Activated CD4-positive, CD25-positive, alpha-beta regulatory T cell (primary cell): ENCODE measurements at regions not wholly inside any gene's neighbourhood (a gene's known extent, or its start where the extent isn't known, plus 50 kb on each side); places are given as distances from the start of the nearest gene placed in this dataset.
"Not testable (repeated sequence)": the region's sequence is repeated elsewhere in the genome, so short reads cannot be mapped to it uniquely, and the experiment has no call there.

Experiments used
- DNase-seq, 4 experiments: peaks; one replicate each; lab custom pipeline; 2025; lab: John Stamatoyannopoulos, UW

DNA sequence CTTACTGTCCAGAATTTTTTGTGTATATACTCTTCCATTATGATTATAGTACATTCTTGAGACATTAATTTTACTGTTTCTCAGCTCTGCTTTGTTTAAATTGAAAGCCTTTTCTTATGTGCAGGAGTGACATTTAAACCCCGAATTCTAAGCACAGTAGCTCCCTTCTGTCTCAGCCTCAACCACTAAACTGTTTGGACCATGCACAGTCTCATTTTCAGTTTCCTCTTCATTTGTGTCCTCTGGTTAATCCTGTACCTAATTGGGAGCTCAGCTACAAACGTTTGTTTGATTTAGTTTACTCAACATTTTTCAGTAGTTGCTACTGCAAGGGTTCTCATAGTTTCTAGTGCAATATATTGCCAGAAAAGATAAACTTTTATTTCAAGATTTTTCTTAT, 206.3 kb downstream of the SLITRK5 start:
- no peak for DNase-seq

DNA sequence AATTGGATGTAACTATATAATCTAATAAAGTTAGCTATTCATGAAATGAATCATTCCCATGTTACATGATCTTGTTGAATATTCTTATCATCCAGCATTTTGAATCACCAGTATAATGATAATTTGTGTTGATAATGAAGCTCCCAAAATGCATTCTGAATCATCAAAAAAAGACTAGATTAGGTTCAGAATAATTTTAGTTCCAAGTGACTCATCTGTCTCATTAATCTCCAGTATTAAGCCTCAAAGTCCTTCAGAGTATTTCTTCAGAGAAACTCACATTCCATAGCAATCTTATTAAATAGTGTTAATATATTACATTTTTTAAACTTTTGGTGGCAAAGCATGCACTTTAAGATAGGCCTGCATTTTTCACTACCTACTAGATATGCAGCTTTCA, 207.5 kb downstream of the SLITRK5 start:
- no peak for DNase-seq

DNA sequence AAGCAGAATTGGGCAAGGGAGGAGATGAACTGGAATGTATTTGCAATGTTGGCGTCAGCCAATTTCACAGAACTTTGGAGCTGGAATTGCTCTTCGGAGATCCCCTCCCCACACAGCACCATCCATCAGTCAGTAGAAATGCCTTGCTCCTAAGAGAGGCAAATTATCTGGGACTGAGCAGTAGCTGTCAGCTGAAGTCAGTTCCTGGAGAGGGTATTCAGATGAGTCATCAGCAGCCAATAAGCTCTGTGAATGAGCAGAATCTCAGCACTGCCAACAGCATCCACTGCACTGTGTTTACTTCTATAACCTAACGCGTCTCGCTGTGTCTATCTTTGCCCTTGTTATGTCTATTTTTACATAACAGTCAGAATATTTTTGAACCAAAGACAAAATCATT, 213.7 kb downstream of the SLITRK5 start:
- DNase-seq: no peak

DNA sequence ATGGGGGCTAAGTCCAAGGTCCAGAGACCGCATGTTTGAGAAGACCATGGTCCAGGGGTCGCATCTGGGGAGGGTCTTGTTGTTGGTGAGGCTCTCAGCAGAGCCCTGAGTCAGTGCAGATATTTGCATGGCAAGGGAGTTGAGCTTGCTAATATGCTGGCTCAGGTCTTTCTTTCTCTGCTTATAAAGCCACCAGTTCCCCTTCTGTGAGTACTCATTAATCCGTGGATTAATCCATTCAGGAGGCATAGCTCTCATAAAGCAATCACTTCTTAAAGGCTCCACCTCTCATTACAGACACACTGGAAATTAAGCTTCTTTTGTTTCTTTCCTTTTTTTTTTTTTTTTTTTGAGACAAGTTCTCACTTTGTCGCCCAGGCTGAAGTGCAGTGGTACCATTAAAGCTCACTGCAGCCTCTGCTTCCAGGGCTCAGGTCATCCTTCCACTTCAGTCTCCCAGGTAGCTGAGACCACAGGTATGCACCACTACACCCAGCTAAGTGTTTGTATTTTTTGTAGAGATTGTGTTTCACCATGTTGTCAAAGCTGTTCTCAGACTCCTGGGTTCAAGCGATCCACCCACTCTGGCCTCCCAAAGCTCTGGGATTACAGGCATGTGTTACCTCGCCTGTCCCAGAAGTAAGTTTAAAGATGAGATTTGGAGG, 216.4 kb downstream of the SLITRK5 start:
- no peak for DNase-seq

DNA sequence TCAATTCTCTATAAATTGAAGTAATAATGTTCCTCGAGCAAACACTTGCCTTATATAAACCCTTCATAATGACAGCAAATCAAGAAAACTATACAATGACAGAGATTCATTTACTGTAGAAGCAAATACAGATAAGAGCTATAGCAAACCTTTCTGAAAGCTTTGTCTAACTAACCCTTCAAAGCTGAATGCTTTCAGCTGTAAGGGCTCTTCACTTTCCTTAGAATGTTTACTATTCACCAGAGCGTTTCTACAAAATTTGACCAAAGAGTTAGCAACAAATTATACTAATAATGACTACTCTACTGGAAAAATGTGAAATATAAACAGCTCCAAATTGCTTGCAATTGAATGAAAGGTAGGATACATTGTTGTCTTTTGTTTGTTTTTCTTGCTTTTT, 218.1 kb downstream of the SLITRK5 start:
- no peak for DNase-seq

DNA sequence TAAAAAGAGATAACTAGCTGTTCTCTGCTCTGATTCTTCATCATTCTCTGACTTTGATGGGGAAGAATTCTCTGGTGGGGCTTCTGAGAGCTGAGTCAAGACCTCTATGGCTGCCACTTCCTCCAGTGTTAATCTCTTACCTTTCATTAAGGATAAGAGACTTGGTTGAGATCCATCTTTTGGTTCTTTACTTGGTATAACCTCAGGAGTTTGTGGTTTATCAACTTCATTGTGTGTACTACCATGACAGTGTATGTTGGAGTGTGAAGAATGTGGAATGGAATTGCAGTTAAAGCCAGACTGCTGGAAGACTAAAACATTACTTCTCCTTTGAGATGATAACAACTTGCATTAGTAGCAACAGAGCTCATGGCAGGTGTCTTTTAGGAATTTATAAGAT, 222.0 kb downstream of the SLITRK5 start:
- no peak for DNase-seq

DNA sequence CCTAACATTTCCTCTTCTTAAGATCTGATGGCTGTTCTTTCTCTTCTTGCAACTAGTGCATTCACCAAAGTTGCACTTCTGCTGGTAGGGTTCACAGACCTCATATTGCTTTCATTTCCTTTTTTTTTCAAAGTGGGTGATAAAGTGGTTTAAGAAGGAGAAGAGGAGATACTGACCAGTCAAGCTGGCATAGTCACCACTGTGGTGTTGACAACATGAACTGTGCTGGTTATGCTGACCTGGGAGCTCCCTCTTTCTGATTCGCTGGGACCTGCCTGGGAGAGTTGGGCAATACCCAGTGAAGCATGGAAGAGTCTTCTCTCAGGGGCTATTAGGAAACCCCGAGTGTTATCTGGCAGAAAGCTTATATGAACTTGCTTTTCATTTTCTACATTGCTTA, 222.9 kb downstream of the SLITRK5 start:
- DNase-seq: no peak

DNA sequence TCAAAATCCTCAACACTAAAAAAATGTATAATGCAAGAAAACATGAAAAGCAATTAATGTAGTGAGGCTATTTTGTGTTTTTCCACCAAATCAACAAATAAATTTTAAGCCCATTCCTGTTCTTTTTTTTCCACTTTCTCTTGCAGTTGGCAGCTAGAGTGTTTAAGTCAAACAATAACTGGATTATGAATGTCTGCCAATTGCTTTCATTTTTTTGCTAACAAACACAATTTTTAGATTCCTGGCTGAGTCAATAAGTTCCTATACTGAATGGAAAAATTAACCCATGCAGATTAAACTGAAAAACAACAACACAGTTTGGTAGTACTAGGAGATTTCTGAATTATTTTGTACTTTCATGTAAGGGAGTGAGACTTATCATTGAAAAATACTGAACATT, 232.4 kb downstream of the SLITRK5 start:
- DNase-seq: no peak

DNA sequence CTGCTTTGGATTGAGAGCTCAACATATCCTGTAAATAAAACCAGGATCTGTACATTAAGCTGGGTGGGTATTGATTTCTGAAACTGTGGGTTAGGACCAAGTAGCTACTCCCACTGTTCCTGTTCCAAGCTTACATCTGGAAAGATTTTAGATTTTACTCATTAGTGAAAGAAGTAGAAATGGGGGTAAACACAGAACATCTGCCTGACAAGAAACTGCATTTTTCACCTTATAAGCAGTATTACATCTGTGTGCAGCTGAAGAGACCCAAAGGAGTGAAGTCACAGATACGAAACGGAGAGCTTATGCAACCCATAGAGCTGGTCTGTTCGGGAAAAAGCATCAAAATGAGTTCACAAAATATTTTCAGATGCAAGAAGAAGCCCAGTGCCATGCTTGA, 235.2 kb downstream of the SLITRK5 start:
- DNase-seq: no peak

DNA sequence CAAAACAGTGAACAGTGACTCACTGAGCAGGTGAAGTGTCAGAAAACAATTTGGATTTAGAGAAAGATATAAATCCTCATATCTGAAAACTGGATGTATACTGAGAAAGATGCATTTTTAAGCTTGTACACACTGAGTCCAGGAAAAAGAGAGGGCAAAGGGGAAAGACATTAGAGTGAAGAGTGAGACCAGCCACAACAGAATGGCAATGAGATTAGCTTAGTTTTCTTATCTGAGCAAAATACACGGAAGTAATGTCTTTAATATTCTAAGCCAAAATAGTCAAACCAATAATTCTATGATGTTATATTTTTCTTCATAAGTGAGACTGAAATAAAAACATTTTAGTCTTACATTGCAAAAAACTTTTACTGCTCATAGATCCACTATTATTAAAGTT, 236.0 kb downstream of the SLITRK5 start:
- no peak for DNase-seq

DNA sequence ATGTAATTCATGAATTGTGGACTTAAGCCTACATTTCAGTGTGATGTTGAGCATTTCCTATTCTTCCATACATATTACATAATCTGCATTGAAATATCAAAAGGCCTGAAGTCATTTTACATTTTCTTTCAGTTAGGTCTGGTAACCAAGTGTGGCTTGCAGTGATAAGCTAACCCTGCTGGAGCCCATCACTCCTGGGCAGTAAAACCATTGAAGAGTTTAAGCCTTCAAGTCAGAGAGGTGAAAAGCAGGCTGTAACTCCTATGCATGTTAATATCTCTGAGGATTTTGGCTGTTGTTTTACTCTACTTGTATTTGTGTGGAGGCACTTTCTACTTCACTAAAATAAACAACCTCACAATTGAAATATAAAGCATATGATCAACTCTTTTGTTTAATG, 248.8 kb downstream of the SLITRK5 start:
- no peak for DNase-seq

DNA sequence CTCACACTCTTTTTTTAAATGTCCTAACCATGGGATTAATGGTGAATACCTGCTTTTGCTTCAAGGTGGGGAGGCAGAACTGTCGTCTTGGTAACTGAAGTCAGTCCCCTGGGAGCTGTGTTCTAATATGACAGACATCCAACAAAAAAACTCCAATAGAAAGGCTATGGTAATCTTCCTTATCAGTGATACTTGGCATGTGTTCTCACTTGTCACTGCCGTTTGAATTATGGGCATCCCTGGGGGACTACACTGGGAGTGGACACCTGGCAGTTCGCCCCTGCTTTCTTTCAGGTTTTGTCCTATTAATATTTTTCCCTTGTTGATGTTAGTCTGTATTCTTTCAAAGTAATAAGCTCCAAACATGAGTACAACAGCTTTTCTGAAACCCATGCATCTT, 252.6 kb downstream of the SLITRK5 start:
- no peak for DNase-seq

DNA sequence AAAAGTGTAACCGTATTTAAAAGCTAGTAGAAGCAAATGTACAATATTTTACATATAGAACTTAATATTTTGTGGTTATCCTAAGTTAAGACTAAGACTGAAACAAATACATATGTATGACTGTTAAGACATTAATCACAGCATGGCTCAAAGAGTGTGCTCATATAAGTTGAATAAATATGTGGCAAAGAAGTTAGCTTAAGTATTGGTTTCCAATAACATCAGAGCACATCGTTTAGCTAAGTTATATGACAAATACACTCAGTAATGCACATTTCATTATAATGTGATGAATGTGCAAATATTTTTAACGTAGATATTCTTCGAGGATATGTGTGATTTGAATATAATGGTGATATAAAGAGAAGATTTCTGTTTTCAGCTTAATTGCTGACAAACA, 253.8 kb downstream of the SLITRK5 start:
- no peak for DNase-seq

DNA sequence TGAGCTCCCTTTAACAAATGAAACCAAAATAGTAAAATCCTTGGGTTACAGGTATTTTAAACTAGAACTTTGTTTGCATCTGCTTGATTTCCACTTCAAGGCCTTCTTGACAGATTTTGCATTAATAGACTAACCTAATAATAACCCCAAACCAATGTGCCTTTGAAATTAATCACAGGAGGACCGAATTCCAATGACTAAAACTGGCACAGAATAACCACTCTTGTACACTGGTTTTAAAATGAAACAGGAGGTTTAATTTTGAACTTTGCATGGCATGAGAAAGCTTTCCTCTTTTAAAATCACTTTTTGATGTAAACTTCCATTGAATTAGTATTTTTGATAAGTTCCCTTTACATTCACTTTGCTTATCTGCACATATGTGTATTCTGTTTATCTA, 269.6 kb downstream of the SLITRK5 start:
- DNase-seq: no peak

DNA sequence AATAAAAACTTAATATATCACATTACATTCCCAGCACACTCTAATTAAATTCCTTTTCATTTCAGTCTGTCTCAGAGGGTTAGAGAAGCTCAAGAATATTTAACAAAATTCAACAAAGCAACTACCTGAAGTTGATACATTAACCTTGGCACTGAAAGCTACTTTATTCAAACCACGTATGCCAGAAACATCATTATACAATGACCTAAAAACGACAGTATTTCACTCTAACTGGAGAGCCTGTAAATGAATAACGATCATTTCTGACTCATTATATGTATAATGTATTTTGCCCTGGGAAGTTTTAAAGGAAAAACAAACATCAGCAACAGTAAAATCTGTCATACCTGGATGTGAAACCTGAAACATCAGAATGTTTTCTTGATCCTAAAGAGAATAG, 270.1 kb downstream of the SLITRK5 start:
- no peak for DNase-seq

DNA sequence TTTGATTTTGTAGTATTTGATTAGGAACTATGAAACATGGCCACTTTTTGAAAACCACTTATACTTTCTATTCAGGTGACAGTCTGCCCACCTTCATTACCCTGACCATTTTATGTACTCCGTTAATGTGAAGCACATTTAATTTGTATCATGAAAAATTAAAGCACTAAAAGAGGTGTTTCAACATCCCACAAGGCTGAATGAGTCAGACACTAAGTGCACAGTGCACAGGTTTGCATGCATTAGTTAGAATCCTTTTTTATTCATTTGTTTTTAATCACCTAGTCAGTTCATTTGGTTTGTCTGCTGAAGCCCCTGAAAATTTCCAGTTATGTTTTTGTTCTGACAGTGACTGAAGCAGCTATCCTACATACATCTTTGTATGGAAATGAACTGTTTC, 271.0 kb downstream of the SLITRK5 start:
- no peak for DNase-seq

DNA sequence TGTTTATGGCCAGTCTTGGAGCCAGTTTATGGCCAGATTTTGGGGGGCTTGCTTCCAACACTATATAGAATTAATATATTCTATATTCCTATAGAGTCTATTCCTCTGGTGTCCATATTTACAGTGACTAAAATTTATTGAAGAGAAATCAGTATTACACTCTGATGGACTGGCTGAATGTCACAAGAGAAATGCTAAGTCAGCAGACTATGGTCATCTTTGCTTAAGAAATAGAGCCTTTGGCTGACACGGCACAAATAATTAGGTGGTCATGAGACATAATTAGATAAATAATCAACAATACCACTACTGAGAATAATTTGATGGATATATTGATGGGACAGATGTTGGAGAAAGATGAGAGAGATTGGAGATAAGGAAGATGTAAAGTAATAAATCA, 272.9 kb downstream of the SLITRK5 start:
- no peak for DNase-seq

DNA sequence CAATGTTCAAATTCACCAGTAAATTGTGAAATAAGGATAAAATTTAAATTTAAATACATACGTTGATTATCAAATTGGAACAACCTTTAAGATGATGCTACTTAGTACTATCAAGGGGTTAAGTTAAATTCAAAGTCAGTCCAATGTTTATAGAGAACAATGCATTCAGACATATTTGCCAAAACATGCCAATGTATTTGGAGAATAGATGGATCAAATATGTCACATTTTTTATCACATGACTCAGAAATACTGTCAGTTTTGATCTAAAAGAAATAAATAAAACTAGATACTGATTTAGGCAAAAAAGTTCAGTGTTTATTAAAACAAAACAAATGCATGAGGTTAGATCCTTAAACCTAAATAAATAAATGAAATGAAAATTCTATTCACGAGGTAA, 281.2 kb downstream of the SLITRK5 start:
- DNase-seq: no peak

DNA sequence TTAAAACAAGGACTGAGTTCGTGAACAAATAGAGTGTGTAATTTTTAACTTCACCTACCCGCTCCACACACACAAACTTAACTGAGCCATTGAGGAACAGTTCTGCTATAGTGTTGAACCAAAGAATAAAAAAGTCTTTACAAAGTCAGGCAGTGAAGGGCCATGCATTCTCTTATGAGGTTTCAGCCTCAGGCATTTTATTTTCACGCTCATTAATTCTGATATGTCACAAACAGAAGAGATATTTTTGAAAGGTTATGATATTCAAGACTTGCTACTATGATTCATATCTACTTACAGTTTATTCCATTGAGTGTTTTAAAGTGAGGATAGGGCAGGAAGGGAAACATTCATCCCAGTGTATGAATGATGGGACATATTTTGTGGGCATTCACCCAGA, 282.2 kb downstream of the SLITRK5 start:
- DNase-seq: no peak

DNA sequence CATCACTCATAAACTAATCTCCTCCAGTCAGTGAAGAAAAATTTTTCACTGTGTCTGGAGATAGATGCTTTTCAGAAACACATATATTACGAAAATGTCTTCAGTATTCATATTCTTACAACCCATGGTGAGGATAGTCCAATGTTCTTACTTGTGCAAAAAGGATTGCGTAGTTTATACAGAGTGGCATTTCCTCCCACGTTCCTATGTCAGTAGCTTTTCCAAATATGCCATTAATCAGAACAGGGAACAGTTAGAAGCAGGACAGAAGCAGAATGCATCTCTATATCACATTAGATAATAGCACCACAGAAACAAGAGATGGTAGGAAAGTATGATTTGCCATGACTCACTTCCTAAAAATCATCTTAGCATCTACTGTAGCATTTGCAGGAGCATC, 282.9 kb downstream of the SLITRK5 start:
- no peak for DNase-seq

DNA sequence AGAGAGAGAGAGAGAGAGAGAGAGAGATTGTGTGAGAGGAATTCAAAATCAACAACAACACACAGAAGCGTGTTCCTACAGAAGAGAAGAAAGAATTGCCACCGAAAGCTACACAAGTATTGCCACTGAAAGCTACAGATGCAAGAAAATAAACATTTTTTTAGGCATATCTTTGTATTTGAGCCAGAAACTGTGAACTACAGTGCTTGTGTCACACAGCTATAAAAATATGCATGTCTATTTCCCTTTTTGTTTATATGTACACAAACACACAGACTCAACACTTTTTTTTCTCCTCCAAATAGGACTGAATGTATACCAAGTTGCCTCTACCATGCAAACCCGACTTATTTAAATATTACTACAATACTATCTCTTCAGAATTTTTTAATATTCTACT, 290.4 kb downstream of the SLITRK5 start:
- no peak for DNase-seq

DNA sequence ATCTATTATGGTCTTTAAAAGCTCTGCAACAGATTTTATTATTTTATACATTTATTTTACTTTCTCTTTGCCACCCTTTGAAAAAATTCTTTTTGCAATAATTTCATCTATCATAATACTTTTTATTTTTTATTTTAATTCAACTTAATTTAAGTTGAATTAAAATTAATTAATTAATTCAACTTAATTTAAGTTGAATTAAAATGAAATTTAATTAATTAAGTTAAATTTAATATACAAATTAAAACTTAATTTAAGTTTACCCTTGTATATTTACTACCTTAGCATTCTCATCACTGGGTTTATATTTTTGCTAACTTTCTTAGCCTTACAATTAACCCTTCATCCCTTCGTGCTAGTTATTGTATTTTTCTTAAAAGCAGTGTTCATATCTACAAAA, 301.4 kb downstream of the SLITRK5 start:
- DNase-seq: no peak

DNA sequence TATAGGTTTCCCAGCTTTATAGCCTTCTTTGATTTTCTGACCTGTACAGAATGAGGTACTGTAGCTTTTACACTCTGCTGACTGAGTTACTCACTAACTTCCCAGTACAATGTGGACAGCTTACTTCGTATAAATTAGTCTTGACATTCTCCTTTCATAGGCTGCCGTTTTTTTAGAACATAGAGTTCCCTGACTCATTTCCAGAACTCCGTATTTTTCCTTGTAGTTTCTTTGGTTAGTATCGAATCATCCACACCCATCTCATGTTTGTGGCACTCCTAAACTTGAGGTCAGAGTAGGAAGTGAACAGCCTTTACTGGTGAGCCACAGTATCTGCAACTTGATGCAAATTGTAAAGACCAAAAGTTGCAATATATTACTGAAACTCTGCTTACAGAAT, 303.9 kb downstream of the SLITRK5 start:
- DNase-seq: no peak

DNA sequence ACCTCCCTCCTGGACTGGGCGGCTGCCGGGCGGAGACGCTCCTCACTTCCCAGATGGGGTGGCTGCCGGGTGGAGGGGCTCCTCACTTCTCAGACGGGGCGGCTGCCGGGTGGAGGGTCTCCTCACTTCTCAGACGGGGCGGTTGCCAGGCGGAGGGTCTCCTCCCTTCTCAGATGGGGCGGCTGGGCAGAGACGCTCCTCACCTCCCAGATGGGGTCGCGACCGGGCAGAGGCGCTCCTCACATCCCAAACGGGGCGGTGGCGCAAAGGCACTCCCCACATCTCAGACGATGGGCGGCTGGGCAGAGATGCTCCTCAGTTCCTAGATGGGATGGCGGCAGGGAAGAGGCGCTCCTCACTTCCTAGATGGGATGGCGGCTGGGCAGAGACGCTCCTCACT, 305.5 kb downstream of the SLITRK5 start:
- not testable (repeated sequence) for DNase-seq

DNA sequence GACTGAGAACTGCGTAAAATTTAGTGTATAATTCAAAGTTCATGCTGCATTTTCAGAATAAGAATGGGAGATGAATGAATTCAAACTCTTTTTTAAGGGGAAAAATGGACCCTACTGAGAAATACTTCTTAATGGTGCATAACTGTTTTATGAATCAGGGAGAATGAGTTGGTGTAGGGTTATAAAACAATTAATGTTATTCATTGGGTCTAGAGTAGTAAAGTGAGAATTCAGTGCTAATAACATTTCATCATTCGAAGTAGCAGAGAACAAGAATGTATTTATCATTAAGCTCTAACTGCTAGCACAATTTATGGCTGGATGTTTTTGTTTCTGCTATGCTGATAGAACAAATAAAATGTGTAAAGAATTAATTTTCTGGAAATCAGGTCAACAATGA, 310.2 kb downstream of the SLITRK5 start:
- no peak for DNase-seq
